Keratinocyte (primary cell): ENCODE measurements at regions not wholly inside any gene's neighbourhood (a gene's known extent, or its start where the extent isn't known, plus 50 kb on each side); places are given as distances from the start of the nearest gene placed in this dataset.

Experiments used
- DNase-seq: peaks from one replicate; pipeline ENCODE4 v3.0.0-alpha.2; 2011; ENCODE audit warnings: low read depth, missing footprints, low spot score
- FAIRE-seq: peaks from 2 replicates; lab custom pipeline; 2011; peaks lifted over from hg19 to GRCh38; lab: Jason Lieb, UNC
- H2AFZ ChIP-seq: 2 replicates; pipeline ENCODE4 v1.6.0; 2012; ENCODE audit warnings: low read length, control low read depth, inconsistent platforms; ENCODE audit not compliant: control insufficient read depth
- H3K27ac ChIP-seq: 2 replicates; pipeline ENCODE4 v1.5.1; 2011; ENCODE audit warnings: low read length; ENCODE audit not compliant: control insufficient read depth, insufficient read depth
- H3K27me3 ChIP-seq: 3 replicates; pipeline ENCODE4 v1.6.0; 2011; ENCODE audit warnings: low read length; ENCODE audit not compliant: control insufficient read depth, insufficient read depth; ENCODE audit errors: extremely low read depth
- H3K36me3 ChIP-seq, 2 experiments: 2 replicates in 1 of 2; 3 replicates in 1 of 2; pipeline ENCODE4 v1.5.1; 2011; ENCODE audit warnings: low read length in 2 of 2, mild to moderate bottlenecking in 1 of 2; ENCODE audit not compliant: control insufficient read depth in 2 of 2, insufficient read depth in 2 of 2; ENCODE audit errors: extremely low read depth in 1 of 2
- H3K4me1 ChIP-seq: 3 replicates; pipeline ENCODE4 v1.5.1; 2011; ENCODE audit warnings: low read length; ENCODE audit not compliant: control insufficient read depth, insufficient read depth; ENCODE audit errors: extremely low read depth
- H3K4me2 ChIP-seq: 3 replicates; pipeline ENCODE4 v1.6.0; 2011; ENCODE audit warnings: low read depth, low read length; ENCODE audit not compliant: control insufficient read depth, insufficient read depth; ENCODE audit errors: extremely low read depth
- H3K4me3 ChIP-seq, 3 experiments: fragments of 200-600 bp in 1 of 3; sonication (generic) in 1 of 3; 2 replicates in 2 of 3; 3 replicates in 1 of 3; pipeline ENCODE4 v1.5.1; 2011 to 2016; ENCODE audit warnings: low read length in 3 of 3, mild to moderate bottlenecking in 3 of 3, control low read depth in 2 of 3, inconsistent platforms in 1 of 3, low read depth in 1 of 3, mixed read lengths in 1 of 3, mixed run types in 1 of 3, moderate library complexity in 1 of 3; ENCODE audit not compliant: control insufficient read depth in 2 of 3, insufficient read depth in 2 of 3; ENCODE audit errors: extremely low read depth in 1 of 3
- H3K79me2 ChIP-seq: 2 replicates; pipeline ENCODE4 v1.6.0; 2012; ENCODE audit warnings: low read length; ENCODE audit not compliant: control insufficient read depth, insufficient read depth
- H3K9ac ChIP-seq: 3 replicates; pipeline ENCODE4 v1.6.0; 2011; ENCODE audit warnings: low read length; ENCODE audit not compliant: control insufficient read depth, insufficient read depth; ENCODE audit errors: extremely low read depth
- H3K9me1 ChIP-seq: 3 replicates; pipeline ENCODE4 v1.6.0; 2011; ENCODE audit warnings: low read length; ENCODE audit not compliant: control insufficient read depth, insufficient read depth; ENCODE audit errors: extremely low read depth
- H3K9me3 ChIP-seq: 2 replicates; pipeline ENCODE4 v1.5.1; 2012; ENCODE audit warnings: low read depth, low read length; ENCODE audit not compliant: control insufficient read depth
- H4K20me1 ChIP-seq: 3 replicates; pipeline ENCODE4 v1.6.0; 2011; ENCODE audit warnings: low read length; ENCODE audit not compliant: control insufficient read depth, insufficient read depth; ENCODE audit errors: extremely low read depth
- EZH2 ChIP-seq: IDR thresholded peaks from one replicate; pipeline ENCODE4 v1.6.1; 2012; ENCODE audit warnings: inconsistent platforms, mild to moderate bottlenecking, low read length, moderate library complexity
- dilution Hi-C: fragments of 300-500 bp; cut with MboI; formaldehyde crosslinking; loops from one replicate; pipeline ENCODE4 v1.7.0; 2020; ENCODE audit warnings: low sequenced_read_pairs; ENCODE audit not compliant: extremely low pct_ligation_motif_present
- TF ChIP-seq, protein P1 (sequence below), 3 experiments: IDR thresholded peaks in 1 of 3; conservative IDR thresholded peaks in 1 of 3; optimal IDR thresholded peaks in 1 of 3; 2 replicates in 2 of 3; 3 replicates in 1 of 3; pipeline versions ENCODE3 to v1.5.1; 2011; ENCODE audit warnings: low read length in 3 of 3, mild to moderate bottlenecking in 3 of 3, moderate library complexity in 2 of 3, control low read depth in 1 of 3, inconsistent platforms in 1 of 3; ENCODE audit not compliant: insufficient read depth in 2 of 3; ENCODE audit errors: extremely low read depth in 1 of 3

DNA sequence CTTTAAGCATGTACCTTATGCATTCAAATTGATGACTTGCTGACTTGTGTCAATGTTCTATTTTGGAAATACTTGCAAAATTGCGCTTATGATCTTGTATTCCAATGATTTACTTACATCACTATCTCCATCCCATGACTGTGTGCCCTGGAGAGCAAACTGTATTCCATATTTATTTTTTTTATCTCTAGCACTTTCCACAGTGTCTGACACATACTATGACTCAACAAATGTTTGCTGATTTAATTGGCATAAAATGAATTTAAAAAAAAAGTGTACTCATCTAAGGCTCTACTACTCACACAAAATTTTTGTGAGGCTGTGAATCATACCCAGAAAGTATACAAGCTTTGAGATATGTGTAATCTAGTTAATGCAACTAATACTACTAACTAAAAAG, 1066.8 kb upstream of the ADGRL3 start:
- Histone ChIP-seq H2AFZ (no peak overlapping the region), H3K36me3 (no peaks in the 10 kb centered on the region), H3K9me1 (no peaks in the 10 kb centered on the region), H3K4me1 (peaks cover 9% of the 10 kb centered on the region), H3K9ac (no peak overlapping the region), H3K27ac (no peak overlapping the region), H3K9me3 (no peaks in the 10 kb centered on the region), H4K20me1 (no peaks in the 10 kb centered on the region), H3K79me2 (no peaks in the 10 kb centered on the region), H3K4me3 (no peak overlapping the region), H3K4me2 (no peak overlapping the region), H3K27me3 (no peaks in the 10 kb centered on the region)
- dilution Hi-C loops, result no loop called here
- DNase-seq (peak; percentile 13), FAIRE-seq (no peak)
- TF ChIP-seq EZH2, result no peak
- TF ChIP-seq, protein P1, sequence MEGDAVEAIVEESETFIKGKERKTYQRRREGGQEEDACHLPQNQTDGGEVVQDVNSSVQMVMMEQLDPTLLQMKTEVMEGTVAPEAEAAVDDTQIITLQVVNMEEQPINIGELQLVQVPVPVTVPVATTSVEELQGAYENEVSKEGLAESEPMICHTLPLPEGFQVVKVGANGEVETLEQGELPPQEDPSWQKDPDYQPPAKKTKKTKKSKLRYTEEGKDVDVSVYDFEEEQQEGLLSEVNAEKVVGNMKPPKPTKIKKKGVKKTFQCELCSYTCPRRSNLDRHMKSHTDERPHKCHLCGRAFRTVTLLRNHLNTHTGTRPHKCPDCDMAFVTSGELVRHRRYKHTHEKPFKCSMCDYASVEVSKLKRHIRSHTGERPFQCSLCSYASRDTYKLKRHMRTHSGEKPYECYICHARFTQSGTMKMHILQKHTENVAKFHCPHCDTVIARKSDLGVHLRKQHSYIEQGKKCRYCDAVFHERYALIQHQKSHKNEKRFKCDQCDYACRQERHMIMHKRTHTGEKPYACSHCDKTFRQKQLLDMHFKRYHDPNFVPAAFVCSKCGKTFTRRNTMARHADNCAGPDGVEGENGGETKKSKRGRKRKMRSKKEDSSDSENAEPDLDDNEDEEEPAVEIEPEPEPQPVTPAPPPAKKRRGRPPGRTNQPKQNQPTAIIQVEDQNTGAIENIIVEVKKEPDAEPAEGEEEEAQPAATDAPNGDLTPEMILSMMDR (optimal IDR thresholded peaks at IDR 0.05 in 1 of 3, IDR thresholded peaks at IDR 0.05 in 1 of 3, conservative IDR thresholded peaks at IDR 0.05 in 1 of 3; ENCODE audit: extremely low read depth in 1 of 3, insufficient read depth in 2 of 3, low read length in 3 of 3), result no peak

- TF ChIP-seq, protein P1 (optimal IDR thresholded peaks at IDR 0.05 in 1 of 3, IDR thresholded peaks at IDR 0.05 in 1 of 3, conservative IDR thresholded peaks at IDR 0.05 in 1 of 3; ENCODE audit: extremely low read depth in 1 of 3, insufficient read depth in 2 of 3, low read length in 3 of 3), result no peak
- no peak for TF ChIP-seq EZH2
- H3K9me1 ChIP-seq, result no peaks in the 10 kb centered on the region
Measured at GRCh38 chr4:60134099-60134498, 1066.0 kb upstream of the ADGRL3 start.

More at GRCh38 chr4:60134099-60134498, 1066.0 kb upstream of the ADGRL3 start:
- Histone ChIP-seq H3K9ac (no peak overlapping the region), H3K4me1 (peaks cover 4% of the 10 kb centered on the region), H3K27ac (no peak overlapping the region), H3K36me3 (no peaks in the 10 kb centered on the region), H3K4me2 (no peak overlapping the region), H3K27me3 (no peaks in the 10 kb centered on the region), H2AFZ (no peak overlapping the region), H3K9me3 (no peaks in the 10 kb centered on the region), H4K20me1 (no peaks in the 10 kb centered on the region), H3K4me3 (no peak overlapping the region), H3K79me2 (no peaks in the 10 kb centered on the region)
- DNase-seq, result no peak
- no peak for FAIRE-seq
- dilution Hi-C loops, result no loop called here
